Vagina (tissue), 2 donors: ENCODE measurements at regions not wholly inside any gene's neighbourhood (a gene's known extent, or its start where the extent isn't known, plus 50 kb on each side); places are given as distances from the start of the nearest gene placed in this dataset.

ENCODE experiments used
- CTCF ChIP-seq, 3 experiments: fragments of 450-650 bp in 2 of 3; fragments of 200-600 bp in 1 of 3; sonication (generic) in 1 of 3; IDR thresholded peaks; one replicate each; pipeline ENCODE4 v1.5.1; 2017 to 2019; ENCODE audit warnings: antibody characterized with exemption in 3 of 3, mild to moderate bottlenecking in 2 of 3, moderate library complexity in 2 of 3
- POLR2AphosphoS5 ChIP-seq, 2 donors: sonication (generic); formaldehyde crosslinking; IDR thresholded peaks; one replicate each; pipeline ENCODE4 v1.9.0; 2017; ENCODE audit warnings: antibody characterized with exemption in 2 of 2, mild to moderate bottlenecking in 2 of 2, low read depth in 1 of 2; ENCODE audit not compliant: insufficient read depth in 1 of 2

DNA sequence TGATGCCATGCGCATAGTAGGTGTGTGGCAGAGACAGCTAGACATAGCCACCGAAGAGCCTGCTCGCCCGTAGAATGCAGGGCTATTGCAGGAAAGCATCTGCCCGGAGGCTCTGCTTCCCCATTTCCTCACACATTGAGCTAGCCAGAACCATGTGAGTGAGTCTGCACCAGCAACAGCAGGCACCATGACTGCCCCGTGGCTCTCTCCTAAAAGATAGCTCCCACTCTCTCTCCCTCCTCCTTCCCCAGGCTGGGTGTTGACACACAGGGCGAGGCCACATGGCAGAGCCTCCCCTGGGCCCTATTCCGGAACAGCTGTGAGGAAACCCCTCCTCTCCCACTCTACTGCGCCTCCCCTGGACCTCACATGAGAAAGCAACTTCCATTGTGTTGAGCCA, 52.3 kb upstream of the ATP12A start:
- no peak for TF ChIP-seq POLR2AphosphoS5 (IDR thresholded peaks at IDR 0.05; ENCODE audit: insufficient read depth in 1 of 2, low read depth in 1 of 2)
- TF ChIP-seq CTCF (IDR thresholded peaks at IDR 0.05), result no peak
